ENCODE measurements at regions not wholly inside any gene's neighbourhood (a gene's known extent, or its start where the extent isn't known, plus 50 kb on each side); places are given as distances from the start of the nearest gene placed in this dataset.

DNA sequence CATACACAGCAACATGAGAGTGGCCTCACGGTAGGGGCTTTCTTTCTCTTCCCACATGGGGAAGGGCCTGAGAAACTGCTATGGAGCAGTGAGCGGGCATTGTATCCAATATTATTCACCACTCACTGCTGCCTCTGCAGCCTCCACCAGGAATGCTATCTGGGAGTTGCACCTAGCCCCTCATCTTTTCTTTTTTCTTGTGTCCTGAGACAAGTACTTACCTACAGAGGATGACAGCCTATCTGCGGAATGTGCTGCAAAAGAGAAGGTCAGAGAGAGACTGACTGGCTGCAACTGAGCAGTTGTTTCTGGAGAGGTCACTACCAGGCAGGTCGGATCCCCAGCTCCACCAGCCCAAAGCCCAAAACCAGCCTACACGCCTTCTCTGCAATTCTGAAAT lies 52.1 kb upstream of the HTATIP2 start:
- Histone ChIP-seq H3K27ac (ENCODE audit: low read depth, low read length) (no peak overlapping the region), H3K4me3 (ENCODE audit: low read length) (no peak overlapping the region), H3K9me3 (ENCODE audit: control insufficient read depth, low read length) (no peaks in the 10 kb centered on the region), H3K36me3 (ENCODE audit: control insufficient read depth, insufficient read depth, low read length) (no peaks in the 10 kb centered on the region), H3K9ac (ENCODE audit: extremely low read depth, low read length, poor library complexity, severe bottlenecking) (no peak overlapping the region), H3K27me3 (ENCODE audit: control insufficient read depth, insufficient read depth, low read length, poor library complexity, severe bottlenecking) (no peaks in the 10 kb centered on the region), H3K4me1 (ENCODE audit: control insufficient read depth, insufficient read depth, low read length) (peaks cover 12% of the 10 kb centered on the region)
- Mint-ChIP-seq H3K36me3 (ENCODE audit: low read depth) (no peaks in the 10 kb centered on the region), H3K9me3 (no peaks in the 10 kb centered on the region), H3K27me3 (ENCODE audit: insufficient read depth) (peaks cover 2% of the 10 kb centered on the region), H3K4me1 (peaks cover 35% of the 10 kb centered on the region), H3K4me3 (no peak overlapping the region), H3K27ac (peak overlapping the region; percentile 13)
- 85 to 89% methylated on average over 3 to 5 of the region's 5 CpGs for WGBS, 2 experiments (ENCODE audit: insufficient coverage in 1 of 2, insufficient read length in 1 of 2)
- TF ChIP-seq, protein P1, sequence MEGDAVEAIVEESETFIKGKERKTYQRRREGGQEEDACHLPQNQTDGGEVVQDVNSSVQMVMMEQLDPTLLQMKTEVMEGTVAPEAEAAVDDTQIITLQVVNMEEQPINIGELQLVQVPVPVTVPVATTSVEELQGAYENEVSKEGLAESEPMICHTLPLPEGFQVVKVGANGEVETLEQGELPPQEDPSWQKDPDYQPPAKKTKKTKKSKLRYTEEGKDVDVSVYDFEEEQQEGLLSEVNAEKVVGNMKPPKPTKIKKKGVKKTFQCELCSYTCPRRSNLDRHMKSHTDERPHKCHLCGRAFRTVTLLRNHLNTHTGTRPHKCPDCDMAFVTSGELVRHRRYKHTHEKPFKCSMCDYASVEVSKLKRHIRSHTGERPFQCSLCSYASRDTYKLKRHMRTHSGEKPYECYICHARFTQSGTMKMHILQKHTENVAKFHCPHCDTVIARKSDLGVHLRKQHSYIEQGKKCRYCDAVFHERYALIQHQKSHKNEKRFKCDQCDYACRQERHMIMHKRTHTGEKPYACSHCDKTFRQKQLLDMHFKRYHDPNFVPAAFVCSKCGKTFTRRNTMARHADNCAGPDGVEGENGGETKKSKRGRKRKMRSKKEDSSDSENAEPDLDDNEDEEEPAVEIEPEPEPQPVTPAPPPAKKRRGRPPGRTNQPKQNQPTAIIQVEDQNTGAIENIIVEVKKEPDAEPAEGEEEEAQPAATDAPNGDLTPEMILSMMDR (conservative IDR thresholded peaks at IDR 0.05) = no peak
- peak; percentile 58 for DNase-seq

DNA sequence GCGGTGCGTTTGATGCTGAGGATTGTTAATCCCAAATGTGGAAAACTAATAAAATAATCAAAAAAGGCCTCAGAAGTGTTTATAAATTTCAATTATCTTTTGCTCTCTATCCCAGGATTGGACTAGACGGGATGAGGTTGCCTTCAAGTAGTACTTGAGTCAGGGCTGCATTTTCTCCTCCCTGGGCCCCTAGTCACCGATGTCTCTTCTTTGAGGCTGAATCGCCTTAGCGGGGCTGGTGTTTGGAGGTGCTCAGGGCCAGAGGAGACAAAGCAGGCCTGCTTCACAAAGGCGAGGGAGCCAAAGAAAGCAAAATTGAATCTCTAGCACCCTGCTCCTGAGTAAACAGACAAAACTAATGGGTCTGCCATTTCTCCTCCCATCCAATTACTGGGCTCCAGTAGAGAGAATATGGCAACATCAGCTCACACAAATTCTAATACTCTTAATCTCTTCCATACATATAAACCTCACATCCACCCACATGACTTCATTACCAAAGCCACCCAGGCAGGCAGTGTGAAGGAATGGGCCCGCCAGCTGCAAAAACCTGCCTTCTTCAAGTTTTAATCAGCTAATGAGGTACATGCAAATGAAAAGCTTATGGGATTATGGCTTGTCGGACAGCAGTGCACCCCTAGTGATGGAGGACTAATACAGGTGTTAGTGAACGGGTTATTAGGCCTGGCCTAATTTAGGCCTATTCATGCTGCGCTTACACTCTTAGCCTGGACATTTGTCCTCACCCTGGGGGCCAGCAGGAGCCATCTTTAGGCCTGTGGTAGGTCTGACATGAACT lies 52.7 kb upstream of the HTATIP2 start:
- Mint-ChIP-seq H3K9me3 (no peaks in the 10 kb centered on the region), H3K4me1 (peaks cover 30% of the 10 kb centered on the region), H3K27me3 (ENCODE audit: insufficient read depth) (peaks cover 5% of the 10 kb centered on the region), H3K27ac (peak overlapping the region; percentile 13), H3K36me3 (ENCODE audit: low read depth) (no peaks in the 10 kb centered on the region), H3K4me3 (no peak overlapping the region)
- Histone ChIP-seq H3K27ac (ENCODE audit: low read depth, low read length) (no peak overlapping the region), H3K9ac (ENCODE audit: extremely low read depth, low read length, poor library complexity, severe bottlenecking) (no peak overlapping the region), H3K27me3 (ENCODE audit: control insufficient read depth, insufficient read depth, low read length, poor library complexity, severe bottlenecking) (no peaks in the 10 kb centered on the region), H3K4me1 (ENCODE audit: control insufficient read depth, insufficient read depth, low read length) (peaks cover 8% of the 10 kb centered on the region), H3K9me3 (ENCODE audit: control insufficient read depth, low read length) (no peaks in the 10 kb centered on the region), H3K36me3 (ENCODE audit: control insufficient read depth, insufficient read depth, low read length) (no peaks in the 10 kb centered on the region), H3K4me3 (ENCODE audit: low read length) (no peak overlapping the region)
- 75 to 86% methylated on average over 4 to 11 of the region's 11 CpGs for WGBS, 2 experiments (ENCODE audit: insufficient coverage in 1 of 2, insufficient read length in 1 of 2)
- TF ChIP-seq, protein P1 (conservative IDR thresholded peaks at IDR 0.05) = no peak
- DNase-seq = no peak

DNA sequence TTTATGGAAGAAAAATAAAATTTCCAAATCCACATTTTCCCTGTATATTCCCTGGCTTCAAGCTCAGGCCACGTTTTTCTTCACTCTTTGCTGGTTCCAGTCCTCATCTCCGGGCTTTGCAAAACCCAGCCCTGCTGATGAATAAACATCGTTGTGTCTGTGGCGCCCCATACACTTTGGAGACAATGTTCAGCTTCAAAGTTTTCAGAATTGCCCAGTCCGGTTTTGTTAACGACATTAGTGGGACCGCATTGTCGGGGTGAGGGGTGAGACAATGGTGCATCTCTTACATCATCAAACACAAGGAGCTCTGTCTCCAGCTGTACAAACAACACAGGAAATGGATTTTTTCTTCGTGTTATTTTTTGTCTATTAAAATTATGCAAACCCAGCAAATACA lies 53.4 kb upstream of the HTATIP2 start:
- no peak for DNase-seq
- 88 to 90% methylated on average over 9 of the region's 9 CpGs for WGBS, 2 experiments (ENCODE audit: insufficient coverage in 1 of 2, insufficient read length in 1 of 2)
- Histone ChIP-seq H3K27ac (ENCODE audit: low read depth, low read length) (no peak overlapping the region), H3K36me3 (ENCODE audit: control insufficient read depth, insufficient read depth, low read length) (no peaks in the 10 kb centered on the region), H3K9me3 (ENCODE audit: control insufficient read depth, low read length) (no peaks in the 10 kb centered on the region), H3K4me3 (ENCODE audit: low read length) (no peak overlapping the region), H3K9ac (ENCODE audit: extremely low read depth, low read length, poor library complexity, severe bottlenecking) (no peak overlapping the region), H3K27me3 (ENCODE audit: control insufficient read depth, insufficient read depth, low read length, poor library complexity, severe bottlenecking) (no peaks in the 10 kb centered on the region), H3K4me1 (ENCODE audit: control insufficient read depth, insufficient read depth, low read length) (peaks cover 6% of the 10 kb centered on the region)
- Mint-ChIP-seq H3K36me3 (ENCODE audit: low read depth) (no peaks in the 10 kb centered on the region), H3K4me3 (no peak overlapping the region), H3K27ac (no peak overlapping the region), H3K27me3 (ENCODE audit: insufficient read depth) (peaks cover 5% of the 10 kb centered on the region), H3K4me1 (peaks cover 26% of the 10 kb centered on the region), H3K9me3 (no peaks in the 10 kb centered on the region)
- TF ChIP-seq, protein P1 (conservative IDR thresholded peaks at IDR 0.05) = no peak
